WI38 (cell line): ENCODE measurements at regions not wholly inside any gene's neighbourhood (a gene's known extent, or its start where the extent isn't known, plus 50 kb on each side); places are given as distances from the start of the nearest gene placed in this dataset.

Experiments used
- H3K4me3 ChIP-seq: 2 replicates; pipeline ENCODE4 v1.5.1; 2011; ENCODE audit warnings: low read depth, mild to moderate bottlenecking, control low read depth, low read length
- TF ChIP-seq, protein P1 (sequence below): IDR thresholded peaks from 2 replicates; pipeline ENCODE4 v1.5.1; 2012; ENCODE audit warnings: low read depth, mild to moderate bottlenecking, control low read depth, low read length

DNA sequence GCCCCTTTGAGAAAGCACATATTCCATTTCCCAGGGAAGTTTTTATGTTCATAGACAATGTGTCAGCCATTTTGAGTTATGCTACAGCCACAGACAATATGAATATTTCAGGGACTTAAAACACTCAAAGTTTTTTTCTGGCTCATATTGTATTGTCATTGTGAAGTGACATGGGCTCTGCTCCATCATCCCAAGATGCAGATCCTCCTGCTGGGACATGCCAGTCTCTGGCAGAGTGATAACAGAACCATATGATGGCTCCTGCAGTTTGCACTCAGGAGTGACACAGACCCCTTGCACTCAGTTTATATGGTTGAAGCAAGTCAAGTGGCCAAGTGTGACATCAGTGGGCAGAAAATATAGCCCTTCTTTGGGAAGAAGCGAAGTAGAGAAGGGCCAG, 498.4 kb upstream of the TUSC1 start:
- TF ChIP-seq, protein P1, sequence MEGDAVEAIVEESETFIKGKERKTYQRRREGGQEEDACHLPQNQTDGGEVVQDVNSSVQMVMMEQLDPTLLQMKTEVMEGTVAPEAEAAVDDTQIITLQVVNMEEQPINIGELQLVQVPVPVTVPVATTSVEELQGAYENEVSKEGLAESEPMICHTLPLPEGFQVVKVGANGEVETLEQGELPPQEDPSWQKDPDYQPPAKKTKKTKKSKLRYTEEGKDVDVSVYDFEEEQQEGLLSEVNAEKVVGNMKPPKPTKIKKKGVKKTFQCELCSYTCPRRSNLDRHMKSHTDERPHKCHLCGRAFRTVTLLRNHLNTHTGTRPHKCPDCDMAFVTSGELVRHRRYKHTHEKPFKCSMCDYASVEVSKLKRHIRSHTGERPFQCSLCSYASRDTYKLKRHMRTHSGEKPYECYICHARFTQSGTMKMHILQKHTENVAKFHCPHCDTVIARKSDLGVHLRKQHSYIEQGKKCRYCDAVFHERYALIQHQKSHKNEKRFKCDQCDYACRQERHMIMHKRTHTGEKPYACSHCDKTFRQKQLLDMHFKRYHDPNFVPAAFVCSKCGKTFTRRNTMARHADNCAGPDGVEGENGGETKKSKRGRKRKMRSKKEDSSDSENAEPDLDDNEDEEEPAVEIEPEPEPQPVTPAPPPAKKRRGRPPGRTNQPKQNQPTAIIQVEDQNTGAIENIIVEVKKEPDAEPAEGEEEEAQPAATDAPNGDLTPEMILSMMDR, result no peak
- no peak overlapping the region for H3K4me3 ChIP-seq

- TF ChIP-seq, protein P1, result no peak
- H3K4me3 ChIP-seq, result no peak overlapping the region
Observed at GRCh38 chr9:26175264-26175663, 497.0 kb upstream of the TUSC1 start.

GRCh38 chr9:26172301-26172700, 494.1 kb upstream of the TUSC1 start:
- TF ChIP-seq, protein P1, result no peak
- no peak overlapping the region for H3K4me3 ChIP-seq

- TF ChIP-seq, protein P1, result no peak
- H3K4me3 ChIP-seq, result no peak overlapping the region
Observed at GRCh38 chr9:26171691-26172090, 493.4 kb upstream of the TUSC1 start.

DNA sequence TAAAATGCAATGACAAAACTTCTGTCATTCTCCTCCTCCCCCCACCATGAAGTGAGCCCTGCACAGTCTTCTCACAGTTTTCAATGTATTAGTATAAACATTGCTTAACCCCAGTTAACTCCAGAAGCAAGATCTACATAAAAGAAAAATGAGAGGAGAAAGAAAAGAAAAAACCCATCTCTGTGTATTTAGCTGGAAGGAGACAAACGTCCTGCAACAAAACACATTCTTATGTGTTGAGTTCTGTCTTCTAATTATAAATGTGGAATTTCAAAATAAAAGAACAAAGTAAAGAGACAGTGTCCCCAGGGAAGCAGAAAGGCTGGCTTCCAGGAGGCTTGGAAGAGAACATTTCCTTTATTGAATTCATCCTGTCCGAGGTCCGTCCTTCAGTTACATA, 491.9 kb upstream of the TUSC1 start:
- no peak overlapping the region for H3K4me3 ChIP-seq
- TF ChIP-seq, protein P1, result no peak

- TF ChIP-seq, protein P1, result no peak
- H3K4me3 ChIP-seq, result no peak overlapping the region
Observed at GRCh38 chr9:26169708-26170107, 491.5 kb upstream of the TUSC1 start.

GRCh38 chr9:26166537-26166936, 488.3 kb upstream of the TUSC1 start:
- TF ChIP-seq, protein P1, result no peak
- no peak overlapping the region for H3K4me3 ChIP-seq
